ENCODE measurements at regions not wholly inside any gene's neighbourhood (a gene's known extent, or its start where the extent isn't known, plus 50 kb on each side); places are given as distances from the start of the nearest gene placed in this dataset.
A peak's percentile ranks its signal among the peaks of the same experiment; 100 is the strongest.
"Not testable (repeated sequence)": the region's sequence is repeated elsewhere in the genome, so short reads cannot be mapped to it uniquely, and the experiment has no call there.

- DNase-seq (ENCODE audit: low spot score): not testable (repeated sequence)
These were observed 90.1 kb upstream of the ZBED5 start for GRCh38 chr11:10947935-10948334.

DNA sequence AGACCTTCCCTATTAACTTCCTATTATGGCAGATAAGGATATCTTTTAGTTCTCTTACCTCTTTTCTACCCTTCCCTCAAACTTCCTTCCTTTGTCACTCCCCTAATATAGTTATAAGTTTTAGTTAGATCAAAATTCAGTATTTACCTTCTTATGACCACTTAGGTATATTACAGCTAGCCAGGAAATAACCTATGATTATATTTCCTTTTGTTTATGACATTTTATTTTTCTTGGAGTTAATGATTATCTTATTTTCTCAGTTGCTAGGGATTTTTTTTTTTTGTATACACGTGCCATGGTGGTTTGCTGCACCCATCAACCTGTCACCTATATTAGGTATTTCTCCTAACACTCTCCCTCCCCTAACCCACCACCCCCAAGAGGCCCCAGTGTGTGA is 88.2 kb upstream of the ZBED5 start:
- DNase-seq (ENCODE audit: low spot score): no peak

DNA sequence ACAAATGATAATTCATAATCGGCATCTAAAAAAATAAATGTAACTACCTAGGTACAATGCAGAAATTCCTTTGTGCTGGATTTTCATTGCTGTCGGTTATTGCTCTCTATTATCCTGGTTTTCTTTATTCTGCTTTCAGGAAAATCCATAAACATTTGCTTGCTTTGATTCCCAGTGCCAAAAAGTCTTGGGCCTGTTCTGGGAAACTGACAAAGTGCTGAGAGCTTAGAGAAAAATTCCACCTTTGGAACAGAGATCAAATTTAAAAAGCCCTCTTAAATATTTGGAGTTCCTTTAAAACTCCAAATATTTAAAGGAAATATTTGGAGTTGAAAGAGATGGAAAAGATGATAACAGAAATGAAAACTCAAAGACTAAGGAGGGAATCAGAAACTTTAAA is 87.3 kb upstream of the ZBED5 start:
- no peak for DNase-seq (ENCODE audit: low spot score)

- DNase-seq (ENCODE audit: low spot score): no peak
These were observed 86.1 kb upstream of the ZBED5 start for GRCh38 chr11:10943968-10944367.

DNA sequence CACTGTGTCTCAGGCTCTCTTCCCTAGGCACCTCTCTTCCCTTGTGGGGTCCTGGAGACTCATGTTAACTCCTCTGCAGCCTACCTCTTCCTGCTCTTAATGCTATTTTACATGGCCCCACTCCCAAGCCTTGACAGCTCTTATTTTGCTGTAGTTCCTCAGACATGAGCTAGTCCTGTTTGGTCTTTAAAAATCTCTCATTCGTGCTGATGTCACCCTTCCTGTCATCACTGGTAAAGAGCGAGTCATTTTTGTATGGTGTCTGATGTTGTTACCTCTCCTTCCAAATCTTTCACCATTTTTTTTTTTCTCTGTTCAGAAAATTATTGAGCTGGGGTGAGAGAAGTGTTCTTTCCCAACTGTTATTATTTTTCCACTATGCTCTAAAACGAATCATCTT is 84.8 kb upstream of the ZBED5 start:
- DNase-seq (ENCODE audit: low spot score): no peak

DNA sequence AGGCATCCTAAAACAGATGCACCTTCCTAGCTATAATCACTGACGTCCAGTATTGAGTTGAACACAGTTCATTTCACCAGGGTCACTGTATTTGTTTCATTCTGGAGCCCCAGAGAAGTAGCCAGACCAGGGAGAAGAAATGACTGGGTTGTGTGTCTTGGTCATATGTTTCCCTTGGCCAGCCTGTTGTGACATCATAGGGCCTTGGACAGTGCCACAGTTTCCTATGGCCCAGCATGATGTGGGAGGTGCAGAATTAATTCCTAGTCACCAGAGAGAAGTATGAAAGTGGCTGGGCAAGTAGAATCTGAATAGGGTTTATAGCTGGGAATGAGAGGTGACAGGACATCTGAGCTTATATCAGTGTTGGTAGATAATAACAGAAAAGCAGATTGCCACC is 84.0 kb upstream of the ZBED5 start:
- DNase-seq (ENCODE audit: low spot score): no peak

DNA sequence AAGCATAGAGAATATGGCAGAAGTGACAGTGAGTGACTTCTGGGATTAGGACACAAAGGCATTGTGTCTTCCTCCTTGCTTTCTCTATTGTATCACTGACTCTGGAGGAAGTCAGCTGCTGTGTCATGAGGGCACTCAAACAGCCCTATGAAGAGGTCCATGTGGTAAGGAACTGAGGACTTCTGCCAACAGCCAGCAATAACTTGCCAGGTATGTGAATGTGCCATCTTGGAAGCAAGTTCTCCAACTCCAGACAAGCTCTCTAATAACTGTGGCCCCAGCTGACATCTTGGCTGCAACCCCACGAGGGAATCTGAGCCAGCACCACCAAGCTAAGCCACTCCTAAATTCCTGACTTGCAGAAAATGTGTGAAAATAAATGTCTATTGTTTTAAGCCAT is 83.6 kb upstream of the ZBED5 start:
- DNase-seq (ENCODE audit: low spot score): no peak

DNA sequence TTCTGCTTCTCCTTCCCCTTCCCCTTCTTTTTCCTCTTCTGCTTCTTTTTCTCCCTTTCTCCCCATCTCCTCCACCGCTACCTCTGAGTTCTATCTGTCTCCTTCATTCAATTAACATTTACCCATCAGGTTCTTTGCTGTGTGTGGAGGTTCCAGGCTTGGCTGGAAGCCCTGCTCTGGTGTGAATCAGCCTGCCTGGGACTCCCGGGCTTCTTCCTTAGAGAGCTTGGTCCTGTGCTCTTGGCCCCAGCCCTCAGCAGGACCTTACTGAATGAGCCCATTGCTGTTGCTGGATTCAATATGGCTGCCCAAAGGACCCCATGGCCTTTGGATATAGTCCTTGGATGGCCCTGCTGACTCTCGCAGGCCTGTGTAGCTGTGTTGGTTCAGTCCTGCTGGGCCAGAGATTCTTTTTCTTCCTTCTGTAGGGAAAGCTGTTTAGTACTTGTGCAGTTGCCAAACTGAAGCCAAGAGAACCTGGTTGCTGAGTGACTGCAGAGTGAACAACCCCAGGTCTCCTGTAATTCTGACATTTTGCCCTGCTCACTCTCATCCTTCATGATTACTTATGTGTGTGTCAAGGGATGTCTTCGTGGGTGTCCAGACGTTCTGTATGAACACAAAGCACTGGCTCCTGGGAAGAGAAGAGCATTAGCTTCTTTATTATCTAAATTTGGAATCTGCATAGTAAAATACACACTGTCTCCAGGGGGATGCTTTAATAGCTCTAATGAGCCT is 81.0 kb upstream of the ZBED5 start:
- no peak for DNase-seq (ENCODE audit: low spot score)

GRCh38 chr11:10938231-10938630 is 80.4 kb upstream of the ZBED5 start:
- no peak for DNase-seq (ENCODE audit: low spot score)

GRCh38 chr11:10937385-10937771 is 79.5 kb upstream of the ZBED5 start:
- no peak for DNase-seq (ENCODE audit: low spot score)

DNA sequence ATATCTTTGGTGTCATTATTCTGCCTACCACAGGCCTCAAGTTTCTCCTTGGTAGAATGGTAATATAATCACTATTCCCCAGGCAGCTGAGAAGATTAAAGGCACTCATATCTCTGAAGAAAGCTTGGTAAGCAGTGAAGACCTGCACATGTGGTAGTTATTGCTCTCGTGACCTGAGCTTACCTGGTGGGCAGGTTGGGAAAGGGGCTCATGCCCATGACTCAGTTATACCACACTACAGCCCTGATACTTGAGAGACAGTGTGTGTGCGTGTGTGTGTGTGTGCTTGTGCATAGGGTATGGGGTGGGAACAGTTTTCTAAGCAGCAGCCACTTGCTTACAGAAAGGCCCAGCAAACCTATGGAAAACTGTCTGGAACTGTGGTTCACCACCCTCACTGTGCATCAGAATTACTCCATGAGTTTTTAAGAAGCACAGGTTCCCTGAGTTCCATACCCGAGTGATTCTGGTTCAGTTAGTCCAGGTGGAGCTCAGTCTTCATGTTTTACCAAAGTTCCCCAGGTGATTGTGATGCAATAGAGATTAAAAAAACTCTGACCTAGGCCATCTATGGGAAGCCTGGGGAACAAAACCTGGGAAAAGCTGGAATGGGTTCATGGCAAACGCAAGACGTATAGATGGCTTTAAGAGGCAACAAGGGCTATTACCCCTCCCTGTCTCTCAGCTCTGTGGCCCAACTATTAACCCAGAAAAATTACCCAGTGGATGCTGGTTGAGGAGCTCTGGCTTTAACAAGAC is 79.0 kb upstream of the ZBED5 start:
- no peak for DNase-seq (ENCODE audit: low spot score)

- no peak for DNase-seq (ENCODE audit: low spot score)
These were observed 77.2 kb upstream of the ZBED5 start for GRCh38 chr11:10935015-10935559.

DNA sequence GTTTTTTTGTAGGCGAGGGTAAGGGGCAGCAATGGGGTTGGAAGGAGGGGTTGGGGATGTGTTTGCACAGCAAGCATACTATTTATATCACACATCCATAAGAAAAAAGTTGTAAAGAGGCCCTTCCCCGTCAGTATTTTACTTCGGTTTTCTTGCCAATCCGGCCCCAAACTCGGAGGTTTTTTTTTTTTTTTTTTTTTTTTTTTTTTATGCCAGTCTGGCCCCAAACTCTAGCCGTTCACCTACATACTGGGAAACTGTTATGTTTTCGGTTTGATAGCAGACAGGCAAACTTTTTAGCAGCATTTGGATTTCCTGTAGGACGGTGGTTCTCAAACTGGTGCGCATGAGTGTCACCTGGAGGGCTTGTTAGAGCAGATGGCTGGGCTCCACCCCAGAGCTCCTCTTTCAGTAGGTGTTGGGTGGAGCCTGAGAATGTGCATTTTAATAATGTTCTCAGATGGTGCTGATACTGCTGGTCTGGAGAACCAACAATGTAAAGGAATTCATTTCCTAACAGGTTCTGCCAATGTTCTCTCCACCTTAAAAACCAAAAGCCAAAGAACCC is 76.5 kb upstream of the ZBED5 start:
- no peak for DNase-seq (ENCODE audit: low spot score)

DNA sequence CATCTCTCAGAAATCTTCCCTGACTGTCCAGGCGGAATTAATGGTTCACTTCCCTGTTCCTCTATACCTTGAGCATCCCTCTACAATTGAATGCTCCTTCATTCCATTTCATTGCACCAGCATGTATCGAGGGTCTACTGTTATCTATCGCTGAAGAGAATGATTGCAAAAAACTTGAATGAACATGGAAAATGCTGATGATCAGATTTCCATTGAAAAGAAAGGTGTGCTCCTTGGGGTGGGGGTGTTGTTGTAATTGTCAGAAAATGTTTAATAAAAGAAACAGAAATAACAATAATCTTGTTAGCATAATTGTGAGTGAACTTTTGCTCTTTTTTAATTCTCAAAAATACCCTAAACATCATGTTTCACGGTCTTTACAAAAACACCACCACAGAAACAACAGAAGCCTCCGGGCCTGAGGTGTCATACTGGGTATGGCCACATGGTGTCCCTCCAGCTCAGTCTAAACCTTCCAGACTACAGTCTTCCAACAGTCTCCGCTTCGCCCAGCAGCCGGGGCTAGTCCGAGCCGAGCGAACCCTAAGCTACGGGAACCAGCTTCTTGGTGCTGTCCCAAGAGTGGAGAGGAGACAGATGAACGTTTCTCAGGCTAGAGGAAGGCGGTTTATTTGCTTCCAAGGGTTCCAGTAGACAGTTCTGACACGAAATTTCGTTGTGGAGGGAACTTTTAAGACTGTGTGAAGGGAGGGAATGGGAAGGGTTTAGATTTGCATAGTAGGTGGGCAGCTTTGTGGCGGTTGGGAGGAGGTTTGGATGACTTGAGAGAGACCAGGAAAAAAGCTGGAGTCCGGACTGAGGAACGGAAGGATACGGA is 75.8 kb upstream of the ZBED5 start:
- DNase-seq (ENCODE audit: low spot score): peak; percentile 92

DNA sequence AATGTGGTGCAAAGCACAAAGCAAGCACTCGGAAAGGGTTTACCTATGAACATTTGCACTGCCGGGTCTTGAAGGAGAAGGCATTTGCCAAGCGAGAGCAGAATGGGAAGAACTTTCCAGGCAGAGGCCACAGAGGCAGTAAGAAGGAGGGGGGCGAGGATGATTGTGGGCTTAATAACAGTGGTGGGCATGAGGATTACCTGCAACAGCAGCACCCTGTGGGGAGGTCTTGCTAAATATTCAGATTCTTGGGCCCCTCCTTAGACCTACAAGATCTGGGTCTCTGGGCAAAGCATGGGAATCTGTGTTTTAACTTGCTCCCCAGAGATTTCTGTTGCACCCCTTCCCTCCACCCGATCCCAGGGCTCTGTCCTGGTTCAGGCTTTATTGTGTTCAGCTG is 75.1 kb upstream of the ZBED5 start:
- DNase-seq (ENCODE audit: low spot score): no peak

DNA sequence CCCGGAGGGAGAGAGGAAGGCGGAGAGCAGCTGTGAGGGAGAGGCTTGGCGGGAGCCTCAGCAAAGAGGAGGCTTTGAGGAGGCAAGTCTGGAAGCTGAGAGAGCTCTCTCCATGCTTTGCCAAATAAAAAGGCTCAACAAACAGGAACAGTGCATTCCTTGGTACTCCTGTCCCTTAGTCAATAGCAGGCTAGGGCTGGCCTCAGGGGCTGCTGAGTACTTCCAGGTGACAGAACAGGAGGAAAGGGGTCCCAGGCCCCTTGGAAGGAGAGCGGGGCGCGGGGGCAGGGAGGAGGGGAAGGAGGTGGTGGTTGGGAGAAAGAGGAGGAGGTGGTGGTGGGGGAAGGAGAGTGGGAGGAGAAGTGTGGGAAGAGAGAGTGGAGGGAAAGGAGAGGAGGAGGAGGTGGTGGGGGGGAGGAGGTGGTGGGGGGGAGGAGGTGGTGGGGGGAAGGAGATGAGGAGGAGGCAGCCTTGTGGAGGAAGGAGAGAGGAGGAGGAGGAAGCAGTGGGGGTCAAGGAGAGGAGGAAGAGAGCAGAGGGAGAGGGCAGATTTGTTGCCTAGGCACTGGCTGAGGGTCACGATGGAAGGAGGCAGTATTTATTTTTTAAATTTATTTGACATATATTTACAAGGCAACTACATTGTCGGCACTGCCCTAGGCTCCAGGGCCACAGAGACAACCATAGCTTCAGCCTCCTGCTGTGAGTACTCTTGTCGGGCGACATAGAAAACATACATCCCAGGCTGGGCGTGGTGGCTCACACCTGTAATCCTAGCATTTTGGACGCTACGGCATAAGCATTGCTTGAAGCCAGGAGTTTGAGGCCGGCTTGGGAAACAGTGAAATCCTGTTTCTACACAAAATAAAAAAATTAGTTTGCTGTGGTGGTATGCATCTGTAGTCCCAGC is 74.2 kb upstream of the ZBED5 start:
- DNase-seq (ENCODE audit: low spot score): no peak

DNA sequence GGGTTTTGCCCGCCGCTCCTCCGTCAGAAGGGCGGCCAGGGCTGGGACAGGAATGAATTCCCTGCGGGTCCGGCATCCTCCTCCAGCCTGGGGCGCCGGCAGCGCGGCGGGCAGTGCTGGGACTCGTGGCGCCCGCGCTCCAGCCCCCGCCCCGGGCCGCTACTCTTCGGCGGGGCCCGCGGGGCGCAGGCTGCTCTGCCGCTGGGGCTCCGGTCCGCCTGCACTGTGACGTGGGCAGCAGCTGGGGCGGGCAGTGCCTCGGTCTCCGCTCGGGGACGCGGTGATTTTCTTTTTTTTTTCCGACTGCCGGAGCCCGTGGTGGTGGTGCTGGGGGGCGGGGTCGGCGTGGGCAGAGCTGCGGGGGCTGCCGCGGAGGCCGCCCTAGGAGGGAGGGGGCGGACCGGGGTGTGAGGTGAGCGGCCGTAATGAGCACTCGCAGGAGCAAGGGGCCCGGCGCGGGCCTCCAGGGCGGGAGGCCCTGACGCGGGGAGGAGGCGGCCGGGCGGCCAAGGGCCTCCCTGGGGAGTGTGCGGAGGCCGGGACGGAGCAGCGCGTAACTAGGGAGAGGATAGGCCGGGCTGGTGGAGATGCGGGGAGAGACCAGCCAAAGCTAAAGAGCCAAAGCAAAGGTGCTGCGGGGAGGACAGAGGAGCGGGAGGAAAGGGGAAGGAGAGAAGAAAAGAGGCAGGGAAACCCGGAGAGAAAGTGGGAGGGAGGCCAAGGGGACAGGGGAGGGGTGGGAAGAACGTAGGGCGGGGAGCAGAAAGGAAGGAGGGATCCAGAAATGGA is 73.3 kb upstream of the ZBED5 start:
- peak; percentile 91 for DNase-seq (ENCODE audit: low spot score)

GRCh38 chr11:10930224-10930971 is 72.5 kb upstream of the ZBED5 start:
- no peak for DNase-seq (ENCODE audit: low spot score)

- no peak for DNase-seq (ENCODE audit: low spot score)
These were observed 69.7 kb upstream of the ZBED5 start for GRCh38 chr11:10927538-10927937.

DNA sequence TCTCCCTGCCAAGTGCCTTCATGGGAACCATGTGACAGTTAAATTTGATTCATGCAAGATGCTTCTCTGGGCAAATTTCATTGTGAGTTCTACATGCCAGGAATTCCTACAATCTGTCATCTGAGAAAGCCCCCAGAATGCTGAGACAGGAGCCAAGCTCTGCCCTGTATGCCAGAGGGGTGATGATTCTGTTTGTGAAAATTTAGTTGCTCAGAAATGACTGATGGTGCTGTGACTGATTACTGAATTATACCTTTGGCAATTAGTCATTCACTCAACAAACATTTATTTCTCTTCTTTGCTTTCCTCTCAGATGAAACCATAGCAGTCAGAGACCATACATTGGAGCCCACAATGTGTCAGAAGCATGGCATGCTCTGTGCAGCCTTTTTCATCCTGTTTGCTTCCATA is 69.0 kb upstream of the ZBED5 start:
- no peak for DNase-seq (ENCODE audit: low spot score)
